NCI-H1417 (cell line): ENCODE measurements at regions not wholly inside any gene's neighbourhood (a gene's known extent, or its start where the extent isn't known, plus 50 kb on each side); places are given as distances from the start of the nearest gene placed in this dataset.
"Not testable (repeated sequence)": the region's sequence is repeated elsewhere in the genome, so short reads cannot be mapped to it uniquely, and the experiment has no call there.

Source experiments
- DNase-seq, 3 experiments: peaks; one replicate each; lab custom pipeline; 2025; lab: John Stamatoyannopoulos, UW

GRCh38 chr13:73171926-73172325, 113.1 kb downstream of the KLF5 start:
- no peak for DNase-seq

GRCh38 chr13:73171271-73171682, 112.5 kb downstream of the KLF5 start:
- DNase-seq = no peak

GRCh38 chr13:73169971-73170370, 111.2 kb downstream of the KLF5 start:
- DNase-seq = no peak

GRCh38 chr13:73168953-73169401, 110.2 kb downstream of the KLF5 start:
- no peak for DNase-seq

GRCh38 chr13:73168226-73168952, 109.6 kb downstream of the KLF5 start:
- no peak for DNase-seq

GRCh38 chr13:73167028-73167820, 108.4 kb downstream of the KLF5 start:
- no peak for DNase-seq

GRCh38 chr13:73166204-73166603, 107.4 kb downstream of the KLF5 start:
- no peak for DNase-seq

- DNase-seq = no peak
These were observed 104.4 kb downstream of the KLF5 start for GRCh38 chr13:73162912-73163911.

GRCh38 chr13:73160371-73161031, 101.7 kb downstream of the KLF5 start:
- DNase-seq = not testable (repeated sequence)

GRCh38 chr13:73158851-73159250, 100.0 kb downstream of the KLF5 start:
- DNase-seq = no peak

- DNase-seq = no peak
These were observed 98.2 kb downstream of the KLF5 start for GRCh38 chr13:73157031-73157430.

GRCh38 chr13:73146707-73147106, 87.9 kb downstream of the KLF5 start:
- DNase-seq = no peak

GRCh38 chr13:73142071-73142470, 83.3 kb downstream of the KLF5 start:
- DNase-seq = peak in 2 of 3 experiments; percentile 53 to 66

- peak; percentile 30 to 88 (median 52) for DNase-seq
These were observed 82.5 kb downstream of the KLF5 start for GRCh38 chr13:73141292-73141771.

GRCh38 chr13:73140801-73141200, 82.0 kb downstream of the KLF5 start:
- no peak for DNase-seq

- peak; percentile 57 to 80 (median 65) for DNase-seq
These were observed 80.1 kb downstream of the KLF5 start for GRCh38 chr13:73138638-73139491.

- DNase-seq = no peak
These were observed 79.5 kb downstream of the KLF5 start for GRCh38 chr13:73138276-73138637.

GRCh38 chr13:73136776-73137175, 78.0 kb downstream of the KLF5 start:
- DNase-seq = peak in 1 of 3 experiments; percentile 55

- no peak for DNase-seq
These were observed 74.7 kb downstream of the KLF5 start for GRCh38 chr13:73133531-73133930.

- DNase-seq = no peak
These were observed 72.4 kb downstream of the KLF5 start for GRCh38 chr13:73131247-73131646.
